ENCODE measurements at regions not wholly inside any gene's neighbourhood (a gene's known extent, or its start where the extent isn't known, plus 50 kb on each side); places are given as distances from the start of the nearest gene placed in this dataset.

DNA sequence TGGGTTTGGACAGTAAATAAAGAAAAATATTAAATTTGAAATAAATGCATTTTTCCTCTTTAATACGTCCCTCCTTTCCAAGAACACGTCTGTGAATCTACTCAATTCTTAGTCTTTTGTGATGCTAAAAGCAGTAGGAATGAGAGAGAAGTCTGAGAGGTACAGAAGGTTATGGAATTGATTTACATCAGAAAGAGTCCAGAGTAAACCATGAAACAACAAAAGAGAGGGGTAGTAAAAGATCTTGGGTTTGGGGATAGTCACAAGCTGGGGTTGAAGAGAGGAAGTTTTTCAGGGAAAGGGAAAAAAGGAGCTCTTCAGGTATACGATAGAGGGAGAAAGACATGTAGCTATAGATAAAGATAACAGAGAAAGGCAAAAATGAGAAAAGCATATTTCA is 215.4 kb downstream of the RAB28 start:
- ATAC-seq (ENCODE audit: low read depth) (no peak), DNase-seq (ENCODE audit: low spot score) (no peak)
- H3K4me1 ChIP-seq (ENCODE audit: insufficient read depth, poor library complexity, severe bottlenecking) = no peaks in the 10 kb centered on the region
- no peaks in the 10 kb centered on the region for H3K9me3 ChIP-seq (ENCODE audit: severe bottlenecking)
- no peak overlapping the region for H3K4me3 ChIP-seq (ENCODE audit: severe bottlenecking)
- H3K36me3 ChIP-seq (ENCODE audit: low read depth) = no peaks in the 10 kb centered on the region
- no peaks in the 10 kb centered on the region for H3K27me3 ChIP-seq (ENCODE audit: insufficient read depth, poor library complexity, severe bottlenecking)
- TF ChIP-seq, protein P1, sequence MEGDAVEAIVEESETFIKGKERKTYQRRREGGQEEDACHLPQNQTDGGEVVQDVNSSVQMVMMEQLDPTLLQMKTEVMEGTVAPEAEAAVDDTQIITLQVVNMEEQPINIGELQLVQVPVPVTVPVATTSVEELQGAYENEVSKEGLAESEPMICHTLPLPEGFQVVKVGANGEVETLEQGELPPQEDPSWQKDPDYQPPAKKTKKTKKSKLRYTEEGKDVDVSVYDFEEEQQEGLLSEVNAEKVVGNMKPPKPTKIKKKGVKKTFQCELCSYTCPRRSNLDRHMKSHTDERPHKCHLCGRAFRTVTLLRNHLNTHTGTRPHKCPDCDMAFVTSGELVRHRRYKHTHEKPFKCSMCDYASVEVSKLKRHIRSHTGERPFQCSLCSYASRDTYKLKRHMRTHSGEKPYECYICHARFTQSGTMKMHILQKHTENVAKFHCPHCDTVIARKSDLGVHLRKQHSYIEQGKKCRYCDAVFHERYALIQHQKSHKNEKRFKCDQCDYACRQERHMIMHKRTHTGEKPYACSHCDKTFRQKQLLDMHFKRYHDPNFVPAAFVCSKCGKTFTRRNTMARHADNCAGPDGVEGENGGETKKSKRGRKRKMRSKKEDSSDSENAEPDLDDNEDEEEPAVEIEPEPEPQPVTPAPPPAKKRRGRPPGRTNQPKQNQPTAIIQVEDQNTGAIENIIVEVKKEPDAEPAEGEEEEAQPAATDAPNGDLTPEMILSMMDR (IDR thresholded peaks at IDR 0.05; ENCODE audit: poor library complexity, severe bottlenecking) = no peak
- no peak overlapping the region for H3K27ac ChIP-seq (ENCODE audit: poor library complexity, severe bottlenecking)

GRCh38 chr4:13268165-13268564 is 216.0 kb downstream of the RAB28 start:
- Histone ChIP-seq H3K9me3 (ENCODE audit: severe bottlenecking) (no peaks in the 10 kb centered on the region), H3K4me3 (ENCODE audit: severe bottlenecking) (no peak overlapping the region), H3K4me1 (ENCODE audit: insufficient read depth, poor library complexity, severe bottlenecking) (no peaks in the 10 kb centered on the region), H3K27me3 (ENCODE audit: insufficient read depth, poor library complexity, severe bottlenecking) (no peaks in the 10 kb centered on the region), H3K36me3 (ENCODE audit: low read depth) (no peaks in the 10 kb centered on the region), H3K27ac (ENCODE audit: poor library complexity, severe bottlenecking) (no peak overlapping the region)
- TF ChIP-seq, protein P1 (IDR thresholded peaks at IDR 0.05; ENCODE audit: poor library complexity, severe bottlenecking) = no peak
- ATAC-seq (ENCODE audit: low read depth) = no peak
- no peak for DNase-seq (ENCODE audit: low spot score)

DNA sequence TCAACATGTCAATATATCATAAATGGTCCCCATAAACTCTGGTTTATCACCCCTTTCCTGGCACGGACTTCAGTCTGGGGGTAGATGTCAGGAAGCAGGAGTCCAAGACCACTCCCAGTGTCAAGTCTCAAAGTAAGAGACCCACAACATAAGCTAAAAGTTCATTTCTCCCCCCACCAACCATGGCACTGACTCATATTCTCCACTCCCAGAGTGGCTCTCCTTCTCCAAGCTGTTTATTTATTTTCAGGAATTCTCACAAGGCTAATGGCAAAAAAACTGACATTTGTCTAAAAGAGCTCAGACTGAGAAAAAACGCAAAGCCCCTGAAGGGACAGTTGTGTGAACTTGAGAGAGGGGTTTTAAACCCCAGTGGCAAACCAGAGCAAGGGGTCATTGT is 217.0 kb downstream of the RAB28 start:
- no peaks in the 10 kb centered on the region for H3K27me3 ChIP-seq (ENCODE audit: insufficient read depth, poor library complexity, severe bottlenecking)
- H3K9me3 ChIP-seq (ENCODE audit: severe bottlenecking) = no peaks in the 10 kb centered on the region
- H3K36me3 ChIP-seq (ENCODE audit: low read depth) = no peaks in the 10 kb centered on the region
- H3K27ac ChIP-seq (ENCODE audit: poor library complexity, severe bottlenecking) = no peak overlapping the region
- no peaks in the 10 kb centered on the region for H3K4me1 ChIP-seq (ENCODE audit: insufficient read depth, poor library complexity, severe bottlenecking)
- no peak overlapping the region for H3K4me3 ChIP-seq (ENCODE audit: severe bottlenecking)
- TF ChIP-seq, protein P1 (IDR thresholded peaks at IDR 0.05; ENCODE audit: poor library complexity, severe bottlenecking) = no peak
- DNase-seq (ENCODE audit: low spot score) (no peak), ATAC-seq (ENCODE audit: low read depth) (no peak)

GRCh38 chr4:13266687-13267086 is 217.5 kb downstream of the RAB28 start:
- Histone ChIP-seq H3K36me3 (ENCODE audit: low read depth) (no peaks in the 10 kb centered on the region), H3K27me3 (ENCODE audit: insufficient read depth, poor library complexity, severe bottlenecking) (no peaks in the 10 kb centered on the region), H3K27ac (ENCODE audit: poor library complexity, severe bottlenecking) (no peak overlapping the region), H3K4me1 (ENCODE audit: insufficient read depth, poor library complexity, severe bottlenecking) (no peaks in the 10 kb centered on the region), H3K9me3 (ENCODE audit: severe bottlenecking) (no peaks in the 10 kb centered on the region), H3K4me3 (ENCODE audit: severe bottlenecking) (no peak overlapping the region)
- DNase-seq (ENCODE audit: low spot score) (no peak), ATAC-seq (ENCODE audit: low read depth) (no peak)
- TF ChIP-seq, protein P1 (IDR thresholded peaks at IDR 0.05; ENCODE audit: poor library complexity, severe bottlenecking) = no peak

GRCh38 chr4:13263967-13264525 is 220.1 kb downstream of the RAB28 start:
- Histone ChIP-seq H3K4me1 (ENCODE audit: insufficient read depth, poor library complexity, severe bottlenecking) (no peaks in the 10 kb centered on the region), H3K36me3 (ENCODE audit: low read depth) (no peaks in the 10 kb centered on the region), H3K4me3 (ENCODE audit: severe bottlenecking) (no peak overlapping the region), H3K27ac (ENCODE audit: poor library complexity, severe bottlenecking) (no peak overlapping the region), H3K27me3 (ENCODE audit: insufficient read depth, poor library complexity, severe bottlenecking) (no peaks in the 10 kb centered on the region), H3K9me3 (ENCODE audit: severe bottlenecking) (no peaks in the 10 kb centered on the region)
- DNase-seq (ENCODE audit: low spot score) (no peak), ATAC-seq (ENCODE audit: low read depth) (no peak)
- TF ChIP-seq, protein P1 (IDR thresholded peaks at IDR 0.05; ENCODE audit: poor library complexity, severe bottlenecking) = no peak

Data from RWPE2 (cell line).